Body of pancreas (tissue), 4 donors: ENCODE measurements at regions not wholly inside any gene's neighbourhood (a gene's known extent, or its start where the extent isn't known, plus 50 kb on each side); places are given as distances from the start of the nearest gene placed in this dataset.
A peak's percentile ranks its signal among the peaks of the same experiment; 100 is the strongest.

Experiments used
- ATAC-seq: fragments of 150-250 bp; one replicate; pipeline ENCODE4 v1.9.1; 2016
- DNase-seq, 4 donors: peaks; one replicate each; pipeline ENCODE4 v3.0.0-alpha.2; 2019
- H3K27ac ChIP-seq, 4 donors: fragments of 200-600 bp; sonication (generic); 1 replicate in 3 of 4; 2 replicates in 1 of 4; pipeline versions ENCODE4 v1.5.1 to v1.6.1; 2016 to 2019; ENCODE audit warnings: mild to moderate bottlenecking in 1 of 4, mixed read lengths in 1 of 4, moderate library complexity in 1 of 4
- H3K27me3 ChIP-seq, 2 donors: fragments of 200-600 bp; sonication (generic); one replicate each; pipeline ENCODE4 v1.6.0; 2016; ENCODE audit warnings: mild to moderate bottlenecking in 1 of 2
- H3K36me3 ChIP-seq, 2 donors: fragments of 200-600 bp; sonication (generic); replicated peaks in 1 of 2; 2 replicates each; pipeline ENCODE4 v1.5.1; 2016; ENCODE audit warnings: low read depth in 2 of 2; ENCODE audit not compliant: insufficient read depth in 1 of 2
- H3K4me1 ChIP-seq: fragments of 200-600 bp; sonication (generic); one replicate; pipeline ENCODE4 v1.6.0; 2016
- H3K4me3 ChIP-seq, 2 donors: fragments of 200-600 bp; sonication (generic); 1 replicate in 1 of 2; 2 replicates in 1 of 2; pipeline ENCODE4 v1.5.1; 2016 to 2019
- H3K9me3 ChIP-seq, 3 donors: fragments of 200-600 bp; sonication (generic); 1 replicate in 2 of 3; 2 replicates in 1 of 3; pipeline ENCODE4 v1.5.1; 2016
- CTCF ChIP-seq, 7 experiments: fragments of 450-650 bp in 4 of 7; fragments of 200-600 bp in 3 of 7; sonication (generic) in 3 of 7; IDR thresholded peaks; one replicate each; pipeline ENCODE4 v1.5.1; 2016 to 2019; ENCODE audit warnings: antibody characterized with exemption in 7 of 7
- POLR2A ChIP-seq, 3 donors: fragments of 450-650 bp; IDR thresholded peaks; one replicate each; pipeline ENCODE4 v1.6.1; 2016; ENCODE audit warnings: antibody characterized with exemption in 3 of 3, mild to moderate bottlenecking in 2 of 3
- WGBS, 2 donors: methylation state at CpG; one replicate each; pipeline ENCODE4 v1.1.5; 2017; 5-methylcytosine and 5-hydroxymethylcytosine counted together
- intact Hi-C: fragments of 100-400 bp; cut with DNase I; formaldehyde crosslinking; loops from one replicate; pipeline ENCODE4 v1.15.1; 2023

- DNase-seq, result no peak
- 69 to 75% methylated on average over 4 to 12 of the region's 12 CpGs for WGBS, 2 donors
- no peaks in the 10 kb centered on the region for H3K9me3 ChIP-seq
- intact Hi-C loops, result no loop called here
- no peak overlapping the region for H3K27ac ChIP-seq
- H3K4me3 ChIP-seq, result no peak overlapping the region
- TF ChIP-seq POLR2A (IDR thresholded peaks at IDR 0.05) (no peak), CTCF (IDR thresholded peaks at IDR 0.05) (no peak)
- no peak for ATAC-seq
- H3K4me1 ChIP-seq, result peaks cover 8% of the 10 kb centered on the region
- no peaks in the 10 kb centered on the region for H3K36me3 ChIP-seq
- no peaks in the 10 kb centered on the region for H3K27me3 ChIP-seq
Observed at GRCh38 chr18:78523850-78524249, 455.8 kb upstream of the SALL3 start.

- peak; percentile 49 for ATAC-seq
Observed at GRCh38 chr18:78525366-78526111, 454.1 kb upstream of the SALL3 start.

GRCh38 chr18:78526275-78526674, 453.3 kb upstream of the SALL3 start:
- no peak for TF ChIP-seq CTCF (IDR thresholded peaks at IDR 0.05)
- no peak for TF ChIP-seq POLR2A (IDR thresholded peaks at IDR 0.05)
- 38 to 39% methylated on average over 10 of the region's 10 CpGs for WGBS, 2 donors
- ATAC-seq, result no peak
- H3K4me1 ChIP-seq, result peaks cover 8% of the 10 kb centered on the region
- DNase-seq, result no peak
- intact Hi-C loops, result no loop called here
- no peaks in the 10 kb centered on the region for H3K36me3 ChIP-seq
- no peaks in the 10 kb centered on the region for H3K27me3 ChIP-seq
- no peak overlapping the region for H3K4me3 ChIP-seq
- no peaks in the 10 kb centered on the region for H3K9me3 ChIP-seq
- H3K27ac ChIP-seq, result no peak overlapping the region

More at GRCh38 chr18:78525366-78526111, 454.1 kb upstream of the SALL3 start:
- intact Hi-C loops, result no loop called here
- Histone ChIP-seq H3K27ac (peak overlapping the region in 1 of 4 donors; percentile 37), H3K27me3 (no peaks in the 10 kb centered on the region), H3K9me3 (no peaks in the 10 kb centered on the region), H3K4me1 (peaks cover 8% of the 10 kb centered on the region), H3K4me3 (no peak overlapping the region), H3K36me3 (no peaks in the 10 kb centered on the region)
- 24 to 33% methylated on average over 11 of the region's 11 CpGs for WGBS, 2 donors
- TF ChIP-seq CTCF (IDR thresholded peaks at IDR 0.05), result no peak
- TF ChIP-seq POLR2A (IDR thresholded peaks at IDR 0.05), result no peak
- no peak for DNase-seq

GRCh38 chr18:78526923-78527711, 452.5 kb upstream of the SALL3 start:
- H3K9me3 ChIP-seq, result no peaks in the 10 kb centered on the region
- no peaks in the 10 kb centered on the region for H3K27me3 ChIP-seq
- ATAC-seq (peak; percentile 30), DNase-seq (no peak)
- no peak for TF ChIP-seq CTCF (IDR thresholded peaks at IDR 0.05)
- no peak for TF ChIP-seq POLR2A (IDR thresholded peaks at IDR 0.05)
- no peak overlapping the region for H3K4me3 ChIP-seq
- no peaks in the 10 kb centered on the region for H3K36me3 ChIP-seq
- intact Hi-C loops, result no loop called here
- no peak overlapping the region for H3K27ac ChIP-seq
- peaks cover 8% of the 10 kb centered on the region for H3K4me1 ChIP-seq
- 54 to 63% methylated on average over 16 to 19 of the region's 19 CpGs for WGBS, 2 donors
